SIG-M5 treated with dmso at 0.1 percent for 504 hours (cell line): ENCODE measurements at regions not wholly inside any gene's neighbourhood (a gene's known extent, or its start where the extent isn't known, plus 50 kb on each side); places are given as distances from the start of the nearest gene placed in this dataset.
"Not testable (repeated sequence)": the region's sequence is repeated elsewhere in the genome, so short reads cannot be mapped to it uniquely, and the experiment has no call there.

ENCODE experiments used
- DNase-seq: peaks from one replicate; lab custom pipeline; 2025; ENCODE audit not compliant: unreplicated experiment; lab: John Stamatoyannopoulos, UW

DNA sequence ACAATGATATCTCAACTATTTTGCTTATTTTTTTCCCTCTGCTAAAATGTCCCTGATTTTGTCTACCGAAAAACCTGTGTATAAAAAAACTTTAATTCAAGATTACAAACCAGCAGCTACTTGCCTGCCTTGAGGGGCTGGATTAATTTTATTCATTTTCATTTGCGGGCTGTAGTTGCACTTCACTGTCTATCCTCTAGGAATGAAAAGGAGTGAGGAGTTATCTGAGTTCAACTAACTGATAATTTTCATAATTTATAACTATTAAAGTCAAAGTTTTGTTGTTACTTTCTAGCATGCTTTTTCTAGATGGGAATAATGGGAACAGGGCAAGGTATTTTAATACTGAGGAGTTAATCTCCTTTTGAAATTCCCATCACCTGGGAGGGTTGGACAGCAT is 50.3 kb upstream of the AGTPBP1 start:
- not testable (repeated sequence) for DNase-seq

DNA sequence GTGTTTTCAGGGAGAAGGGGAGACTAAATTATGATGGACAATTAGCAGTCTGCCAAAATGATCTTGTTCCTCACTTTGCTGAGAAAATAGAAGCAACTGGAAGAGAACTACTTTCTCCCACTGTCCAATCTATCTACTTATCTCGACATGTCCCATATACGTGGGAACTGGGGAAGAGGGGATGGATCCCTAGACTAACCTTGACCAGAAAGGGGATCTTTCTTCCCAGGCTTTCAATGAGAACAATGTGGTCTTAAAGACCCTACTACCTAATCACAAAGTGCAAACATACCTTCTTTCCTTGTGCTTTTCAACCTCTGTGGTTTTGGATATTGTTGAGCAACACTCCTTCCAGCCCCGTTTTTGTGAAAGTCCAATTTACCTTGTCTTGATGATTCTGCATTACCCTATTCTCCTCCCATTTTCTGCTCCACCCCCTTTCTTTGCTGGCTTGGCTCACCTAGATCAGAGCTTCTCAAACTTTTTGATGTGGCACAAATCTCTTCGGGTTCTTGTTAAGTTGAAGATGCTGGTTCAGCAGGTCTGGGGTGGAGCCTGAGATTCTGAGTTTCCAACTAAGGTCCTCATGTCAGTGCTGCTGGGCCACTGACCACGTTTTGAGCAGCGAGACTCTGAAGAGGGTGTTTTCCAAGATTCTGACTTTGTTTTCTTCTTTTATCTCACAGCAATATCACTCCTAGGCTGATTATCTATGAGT is 61.4 kb upstream of the AGTPBP1 start:
- DNase-seq = not testable (repeated sequence)

- not testable (repeated sequence) for DNase-seq
Measured at GRCh38 chr9:85804847-85805133, 63.0 kb upstream of the AGTPBP1 start.

GRCh38 chr9:85805134-85806005 is 63.6 kb upstream of the AGTPBP1 start:
- DNase-seq = peak; percentile 48

DNA sequence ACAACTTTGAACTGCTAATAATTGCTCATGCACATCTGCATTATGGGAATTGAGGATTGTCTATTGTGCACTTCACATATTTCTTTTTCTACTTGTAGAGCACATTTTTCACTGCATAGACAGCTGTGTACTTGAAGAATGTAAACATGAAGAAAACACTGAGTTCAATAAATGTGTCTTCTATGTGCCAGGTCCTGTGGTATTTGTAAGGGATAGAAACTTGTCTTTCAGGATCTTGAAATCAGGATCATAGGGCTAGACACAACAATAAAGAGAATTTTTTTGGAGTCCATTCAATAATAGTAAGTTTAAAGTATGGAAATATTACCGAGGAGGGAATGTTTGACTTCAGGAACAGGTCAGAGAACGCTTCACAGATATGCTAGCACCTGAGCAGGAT is 66.6 kb upstream of the AGTPBP1 start:
- not testable (repeated sequence) for DNase-seq

DNA sequence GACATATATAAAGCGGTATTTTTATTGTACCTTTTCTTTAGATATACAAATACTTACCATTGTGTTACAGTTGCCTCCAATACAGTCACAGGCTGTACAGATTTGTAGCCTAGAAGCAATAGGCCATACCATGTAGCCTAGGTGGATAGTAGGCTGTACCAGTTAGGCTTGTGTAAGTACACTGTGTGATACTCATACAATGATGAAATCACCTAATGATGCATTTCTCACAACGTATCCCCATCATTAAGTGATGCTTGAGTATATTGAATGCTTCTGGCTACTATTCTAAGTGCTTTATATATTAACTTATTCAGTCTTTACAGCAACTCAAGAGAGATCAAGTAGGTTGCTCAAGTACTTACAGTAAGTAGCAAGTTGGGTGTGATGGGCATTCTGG is 71.6 kb upstream of the AGTPBP1 start:
- not testable (repeated sequence) for DNase-seq

GRCh38 chr9:85814800-85815199 is 73.0 kb upstream of the AGTPBP1 start:
- DNase-seq = not testable (repeated sequence)

GRCh38 chr9:85818971-85819370 is 77.2 kb upstream of the AGTPBP1 start:
- peak; percentile 25 for DNase-seq

GRCh38 chr9:85820598-85820997 is 78.8 kb upstream of the AGTPBP1 start:
- DNase-seq = not testable (repeated sequence)

DNA sequence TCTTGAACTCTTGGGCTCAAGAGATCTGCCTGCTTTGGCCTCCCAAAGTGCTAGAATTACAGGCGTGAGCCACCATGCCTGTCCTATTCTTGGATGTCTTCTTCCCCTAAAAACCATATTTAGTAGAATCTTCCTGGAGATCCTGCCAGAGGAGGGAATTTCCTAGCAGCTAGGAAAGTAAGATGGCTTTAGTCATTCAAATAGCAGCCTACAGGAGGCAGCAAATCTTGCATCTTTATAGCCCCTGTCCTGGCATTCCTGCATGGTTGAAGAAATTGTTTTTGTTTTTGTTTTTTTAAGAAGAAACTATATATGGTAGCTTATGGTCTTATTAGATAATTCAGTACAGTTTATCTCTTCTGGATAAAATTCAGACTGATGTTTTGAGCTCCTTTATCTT is 83.2 kb upstream of the AGTPBP1 start:
- not testable (repeated sequence) for DNase-seq

- peak; percentile 11 for DNase-seq
Measured at GRCh38 chr9:85834591-85834990, 92.8 kb upstream of the AGTPBP1 start.

DNA sequence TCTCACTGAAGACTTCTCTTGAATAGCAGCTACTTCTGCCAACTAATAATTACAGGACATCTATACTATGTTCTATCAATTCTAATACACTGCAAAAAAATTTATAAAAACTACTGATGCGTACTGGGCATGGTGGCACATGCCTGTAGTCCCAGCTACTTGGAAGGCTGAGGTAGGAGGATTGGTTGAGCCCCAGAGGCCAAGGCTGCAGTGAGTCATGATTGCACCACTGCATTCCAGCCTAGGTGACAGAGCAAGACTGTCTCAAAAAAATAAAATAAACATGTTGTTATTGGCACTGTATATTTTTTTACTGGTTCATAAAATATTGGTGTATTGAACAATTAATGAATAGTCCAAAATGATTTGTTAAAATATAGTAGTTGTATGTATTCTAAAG is 97.0 kb upstream of the NAA35 start:
- not testable (repeated sequence) for DNase-seq

DNA sequence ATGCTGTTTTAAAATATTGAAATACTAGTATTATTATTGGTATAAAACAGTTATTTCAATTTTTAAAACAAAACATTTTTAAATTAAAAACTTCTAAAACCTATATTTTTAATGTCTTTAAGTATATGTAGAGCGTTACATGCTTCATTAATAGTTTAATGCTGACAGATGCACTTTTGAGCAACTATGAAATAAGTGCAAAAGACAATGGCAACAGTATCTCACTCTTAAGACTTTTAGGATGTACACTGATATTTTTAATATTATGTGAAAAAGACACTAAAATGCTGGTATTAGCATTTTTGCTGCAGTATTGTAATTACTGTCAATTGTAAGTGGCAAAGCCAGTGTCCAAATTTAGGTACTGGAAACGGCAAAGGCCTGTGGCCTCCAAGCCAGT is 93.2 kb upstream of the NAA35 start:
- DNase-seq = not testable (repeated sequence)

GRCh38 chr9:85858056-85858750 is 82.7 kb upstream of the NAA35 start:
- no peak for DNase-seq

DNA sequence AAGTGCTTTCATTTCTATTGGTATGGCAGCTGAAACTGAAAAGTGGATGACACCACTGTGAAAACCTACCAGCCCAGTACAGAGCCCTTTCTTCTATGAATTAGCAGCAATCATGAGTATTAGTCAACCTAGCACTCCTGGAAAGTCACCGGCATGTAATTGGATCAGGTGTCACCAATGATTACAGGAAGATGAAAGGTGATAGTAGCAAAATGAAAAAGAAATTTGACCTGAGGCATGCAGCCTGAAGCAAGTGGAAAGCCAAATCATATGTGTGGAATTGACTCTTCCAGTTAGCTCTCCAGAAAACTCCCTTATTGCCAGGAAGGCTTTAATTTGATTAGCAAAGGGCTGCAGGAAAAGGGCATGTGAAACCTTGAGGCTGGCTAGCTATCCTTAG is 81.2 kb upstream of the NAA35 start:
- no peak for DNase-seq

DNA sequence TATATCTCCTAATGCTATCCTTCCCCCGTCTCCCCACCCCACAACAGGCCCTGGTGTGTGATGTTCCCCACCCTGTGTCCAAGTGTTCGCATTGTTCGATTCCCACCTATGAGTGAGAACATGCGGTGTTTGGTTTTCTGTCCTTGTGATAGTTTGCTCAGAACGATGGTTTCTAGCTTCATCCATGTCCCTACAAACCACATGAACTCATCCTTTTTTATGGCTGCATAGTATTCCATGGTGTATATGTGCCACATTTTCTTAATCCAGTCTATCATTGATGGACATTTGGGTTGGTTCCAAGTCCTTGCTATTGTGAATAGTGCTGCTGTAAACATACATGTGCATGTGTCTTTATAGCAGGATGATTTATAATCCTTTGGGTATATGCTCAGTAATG is 79.1 kb upstream of the NAA35 start:
- DNase-seq = not testable (repeated sequence)

GRCh38 chr9:85863875-85864274 is 77.1 kb upstream of the NAA35 start:
- DNase-seq = no peak

GRCh38 chr9:85871008-85871407 is 69.9 kb upstream of the NAA35 start:
- no peak for DNase-seq

DNA sequence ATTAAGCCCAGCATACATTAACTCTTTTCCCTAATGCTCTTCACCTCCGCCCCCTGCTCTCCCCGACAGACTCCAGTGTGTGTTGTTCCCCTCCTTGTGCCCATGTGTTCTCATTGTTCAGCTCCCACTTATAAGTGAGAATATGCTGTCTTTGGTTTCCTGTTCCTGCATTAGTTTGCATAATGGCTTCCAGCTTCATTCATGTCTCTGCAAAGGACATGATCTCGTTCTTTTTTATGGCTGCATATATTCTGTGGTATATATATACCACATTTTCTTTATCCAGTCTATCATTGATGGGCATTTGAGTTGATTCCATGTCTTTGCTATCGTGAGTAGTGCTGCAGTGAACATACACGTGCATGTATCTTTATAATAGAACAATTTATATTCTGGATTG is 69.3 kb upstream of the NAA35 start:
- not testable (repeated sequence) for DNase-seq

DNA sequence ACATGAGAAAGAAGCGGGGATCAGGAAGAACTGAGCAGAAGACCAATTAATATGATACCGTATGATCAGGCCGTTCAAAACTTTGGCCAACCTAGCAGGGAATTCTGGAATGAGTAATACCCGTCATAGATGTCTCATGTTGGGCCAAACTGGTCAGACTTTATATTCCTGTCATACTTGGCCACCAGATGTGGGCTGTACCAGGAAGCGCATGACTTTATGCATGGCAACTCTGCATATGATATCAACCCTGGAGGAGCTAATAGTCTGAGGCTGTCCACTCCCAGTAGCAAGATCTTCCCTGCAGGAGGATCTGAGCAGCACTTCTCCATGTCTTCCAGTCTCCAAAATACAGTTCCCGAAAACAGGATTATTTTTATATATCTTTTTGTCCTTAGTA is 68.5 kb upstream of the NAA35 start:
- DNase-seq = no peak

DNA sequence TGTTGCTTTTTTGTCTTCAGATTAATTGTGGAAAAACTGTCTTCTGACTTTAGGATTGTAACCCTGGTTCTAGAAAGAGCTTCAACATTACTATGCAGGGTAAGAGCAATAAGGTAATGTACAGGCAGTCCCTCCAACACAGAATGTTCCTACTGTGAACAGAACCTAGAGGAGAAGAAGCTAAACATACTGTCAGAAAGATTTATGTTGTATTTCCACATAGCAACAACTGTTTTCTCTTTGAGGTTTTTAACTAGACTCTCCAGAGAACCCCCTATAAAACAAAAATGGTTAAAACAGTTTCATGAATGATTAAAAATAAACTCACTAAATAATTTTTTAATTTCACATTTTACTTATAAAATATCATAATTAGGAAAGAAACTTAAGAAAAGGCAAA is 64.3 kb upstream of the NAA35 start:
- no peak for DNase-seq
